ENCODE measurements at regions not wholly inside any gene's neighbourhood (a gene's known extent, or its start where the extent isn't known, plus 50 kb on each side); places are given as distances from the start of the nearest gene placed in this dataset.

DNA sequence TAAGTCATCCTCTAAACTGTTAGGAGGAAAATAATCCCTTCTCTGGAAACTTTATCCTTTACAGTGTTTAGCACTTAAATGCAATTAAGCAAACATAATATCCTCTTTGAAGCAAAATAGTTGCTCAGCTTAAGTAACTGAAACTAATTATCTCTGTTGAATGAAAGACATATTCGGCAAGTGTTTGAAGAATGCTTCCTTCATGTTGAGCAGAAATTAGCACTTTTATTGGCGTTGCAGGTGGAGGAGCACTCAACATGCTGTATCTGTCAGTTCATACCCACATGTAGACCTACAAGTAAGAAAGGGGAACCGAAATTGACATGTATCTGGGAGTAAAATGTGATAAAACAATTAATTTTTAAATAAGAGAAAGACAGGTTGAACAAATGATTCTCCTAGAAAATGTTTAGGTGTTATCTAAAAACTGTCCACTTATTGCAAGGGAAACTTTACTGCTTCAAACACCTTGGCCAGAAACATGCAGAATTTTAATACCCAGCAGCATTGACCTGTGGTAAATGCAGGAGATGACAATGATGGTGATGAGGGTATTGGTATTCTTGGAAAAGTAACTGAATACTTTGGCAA is 987.0 kb upstream of the MAP3K7 start:
- no peak overlapping the region for H3K4me3 Mint-ChIP-seq
- no peak for ATAC-seq (ENCODE audit: low read depth)
- TF ChIP-seq, protein P1, sequence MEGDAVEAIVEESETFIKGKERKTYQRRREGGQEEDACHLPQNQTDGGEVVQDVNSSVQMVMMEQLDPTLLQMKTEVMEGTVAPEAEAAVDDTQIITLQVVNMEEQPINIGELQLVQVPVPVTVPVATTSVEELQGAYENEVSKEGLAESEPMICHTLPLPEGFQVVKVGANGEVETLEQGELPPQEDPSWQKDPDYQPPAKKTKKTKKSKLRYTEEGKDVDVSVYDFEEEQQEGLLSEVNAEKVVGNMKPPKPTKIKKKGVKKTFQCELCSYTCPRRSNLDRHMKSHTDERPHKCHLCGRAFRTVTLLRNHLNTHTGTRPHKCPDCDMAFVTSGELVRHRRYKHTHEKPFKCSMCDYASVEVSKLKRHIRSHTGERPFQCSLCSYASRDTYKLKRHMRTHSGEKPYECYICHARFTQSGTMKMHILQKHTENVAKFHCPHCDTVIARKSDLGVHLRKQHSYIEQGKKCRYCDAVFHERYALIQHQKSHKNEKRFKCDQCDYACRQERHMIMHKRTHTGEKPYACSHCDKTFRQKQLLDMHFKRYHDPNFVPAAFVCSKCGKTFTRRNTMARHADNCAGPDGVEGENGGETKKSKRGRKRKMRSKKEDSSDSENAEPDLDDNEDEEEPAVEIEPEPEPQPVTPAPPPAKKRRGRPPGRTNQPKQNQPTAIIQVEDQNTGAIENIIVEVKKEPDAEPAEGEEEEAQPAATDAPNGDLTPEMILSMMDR (IDR thresholded peaks at IDR 0.05), result no peak
- no peak overlapping the region for H3K27ac Mint-ChIP-seq
- CTCF ChIA-PET, result no interaction called here
- intact Hi-C loops (cut with micrococcal nuclease), result no loop called here
- peaks cover 2% of the 10 kb centered on the region for H3K9me3 Mint-ChIP-seq
- H3K4me1 Mint-ChIP-seq, result no peaks in the 10 kb centered on the region
- no peak for DNase-seq
- no peaks in the 10 kb centered on the region for H3K36me3 Mint-ChIP-seq (ENCODE audit: low read depth)
- H3K27me3 Mint-ChIP-seq, result no peaks in the 10 kb centered on the region
- POLR2A ChIA-PET, result no interaction called here

- ATAC-seq (ENCODE audit: low read depth) (no peak), DNase-seq (no peak)
- Mint-ChIP-seq H3K36me3 (ENCODE audit: low read depth) (no peaks in the 10 kb centered on the region), H3K27me3 (no peaks in the 10 kb centered on the region), H3K4me3 (no peak overlapping the region), H3K4me1 (no peaks in the 10 kb centered on the region), H3K27ac (no peak overlapping the region), H3K9me3 (no peaks in the 10 kb centered on the region)
- TF ChIP-seq, protein P1 (IDR thresholded peaks at IDR 0.05), result no peak
- ChIA-PET POLR2A (no interaction called here), CTCF (no interaction called here)
- intact Hi-C loops (cut with micrococcal nuclease), result no loop called here
These were observed 986.0 kb upstream of the MAP3K7 start for GRCh38 chr6:91572878-91573277.

GRCh38 chr6:91569071-91569470 is 982.2 kb upstream of the MAP3K7 start:
- ChIA-PET POLR2A (no interaction called here), CTCF (no interaction called here)
- no peak overlapping the region for H3K27ac Mint-ChIP-seq
- ATAC-seq (ENCODE audit: low read depth) (no peak), DNase-seq (no peak)
- no peaks in the 10 kb centered on the region for H3K4me1 Mint-ChIP-seq
- no peak overlapping the region for H3K4me3 Mint-ChIP-seq
- no peaks in the 10 kb centered on the region for H3K9me3 Mint-ChIP-seq
- intact Hi-C loops (cut with micrococcal nuclease), result no loop called here
- no peaks in the 10 kb centered on the region for H3K27me3 Mint-ChIP-seq
- no peaks in the 10 kb centered on the region for H3K36me3 Mint-ChIP-seq (ENCODE audit: low read depth)
- TF ChIP-seq, protein P1 (IDR thresholded peaks at IDR 0.05), result no peak

GRCh38 chr6:91566467-91566866 is 979.6 kb upstream of the MAP3K7 start:
- ATAC-seq (ENCODE audit: low read depth), result no peak

DNA sequence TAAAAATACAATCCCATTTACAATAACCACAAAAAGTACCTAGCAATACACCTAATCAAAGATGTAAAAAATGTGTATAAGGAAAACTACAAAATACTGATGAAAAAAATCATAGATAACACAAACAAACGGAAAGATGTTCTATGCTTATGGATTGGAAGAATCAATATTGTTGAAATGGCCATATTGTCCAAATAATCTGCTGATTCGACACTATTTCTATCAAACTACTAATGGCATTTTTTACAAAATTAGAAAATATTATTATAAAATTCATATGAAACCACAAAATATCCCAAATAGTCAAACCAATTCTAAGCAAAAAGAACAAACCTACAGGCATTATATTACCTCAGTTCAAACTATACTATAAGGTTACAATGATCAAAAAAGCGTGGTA is 978.3 kb upstream of the MAP3K7 start:
- Mint-ChIP-seq H3K36me3 (ENCODE audit: low read depth) (no peaks in the 10 kb centered on the region), H3K4me3 (no peak overlapping the region), H3K4me1 (no peaks in the 10 kb centered on the region), H3K9me3 (peaks cover 3% of the 10 kb centered on the region), H3K27me3 (no peaks in the 10 kb centered on the region), H3K27ac (no peak overlapping the region)
- TF ChIP-seq, protein P1 (IDR thresholded peaks at IDR 0.05), result no peak
- DNase-seq, result no peak
- intact Hi-C loops (cut with micrococcal nuclease), result no loop called here
- no peak for ATAC-seq (ENCODE audit: low read depth)
- ChIA-PET CTCF (no interaction called here), POLR2A (no interaction called here)

More at GRCh38 chr6:91566467-91566866, 979.6 kb upstream of the MAP3K7 start:
- TF ChIP-seq, protein P1 (IDR thresholded peaks at IDR 0.05), result no peak
- Mint-ChIP-seq H3K4me1 (no peaks in the 10 kb centered on the region), H3K27ac (no peak overlapping the region), H3K9me3 (no peaks in the 10 kb centered on the region), H3K36me3 (ENCODE audit: low read depth) (no peaks in the 10 kb centered on the region), H3K4me3 (no peak overlapping the region), H3K27me3 (no peaks in the 10 kb centered on the region)
- ChIA-PET CTCF (no interaction called here), POLR2A (no interaction called here)
- no peak for DNase-seq
- intact Hi-C loops (cut with micrococcal nuclease), result no loop called here

Measured in activated B cell treated with CpG ODN at 0.5 μM for 24 hours (primary cell).